ENCODE measurements at regions not wholly inside any gene's neighbourhood (a gene's known extent, or its start where the extent isn't known, plus 50 kb on each side); places are given as distances from the start of the nearest gene placed in this dataset. TPM values are rescaled to one million over a fixed set of nuclear protein-coding genes. Genes with fewer than 3 reads are reported as not detected.
"Not testable (repeated sequence)": the region's sequence is repeated elsewhere in the genome, so short reads cannot be mapped to it uniquely, and the experiment has no call there.

DNA sequence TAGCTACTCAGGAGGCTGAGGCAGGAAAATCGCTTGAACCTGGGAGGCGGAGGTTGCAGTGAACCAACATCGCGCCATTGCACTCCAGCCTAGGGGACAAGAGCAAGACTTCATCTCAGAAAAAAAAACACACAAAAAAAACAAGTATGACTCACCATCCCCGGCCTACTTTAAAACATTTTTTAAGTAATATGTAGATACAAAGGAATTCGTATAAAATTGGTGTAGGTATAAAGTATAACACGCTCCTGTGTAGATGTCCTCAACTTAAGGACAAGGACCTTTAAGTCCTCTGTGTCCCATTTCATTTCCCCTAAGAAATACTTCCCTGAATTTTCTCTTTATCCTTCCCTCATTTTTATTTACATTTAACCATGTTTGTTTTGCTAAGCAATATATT, 73.4 kb upstream of the PKN2 start:
- Histone ChIP-seq H3K4me1 (ENCODE audit: control insufficient read depth in 3 of 3, insufficient read depth in 3 of 3, low read length in 3 of 3) (no peaks in the 10 kb centered on the region), H3K9me3 (ENCODE audit: control insufficient read depth in 3 of 3, low read length in 3 of 3) (no peaks in the 10 kb centered on the region), H3K27ac (ENCODE audit: low read depth, low read length) (no peak overlapping the region), H3K27me3 (ENCODE audit: control insufficient read depth in 3 of 3, insufficient read depth in 3 of 3, low read length in 3 of 3) (no peaks in the 10 kb centered on the region), H3K9ac (ENCODE audit: low read depth in 1 of 3, low read length in 3 of 3) (no peak overlapping the region), H3K4me3 (ENCODE audit: low read length in 3 of 3) (no peak overlapping the region), H3K36me3 (ENCODE audit: control insufficient read depth in 3 of 3, insufficient read depth in 3 of 3, low read length in 3 of 3) (no peaks in the 10 kb centered on the region)

- no peaks in the 10 kb centered on the region for H3K36me3 ChIP-seq (ENCODE audit: control insufficient read depth in 3 of 3, insufficient read depth in 3 of 3, low read length in 3 of 3)
- no peak overlapping the region for H3K27ac ChIP-seq (ENCODE audit: low read depth, low read length)
- no peak overlapping the region for H3K4me3 ChIP-seq (ENCODE audit: low read length in 3 of 3)
- H3K27me3 ChIP-seq (ENCODE audit: control insufficient read depth in 3 of 3, insufficient read depth in 3 of 3, low read length in 3 of 3), result no peaks in the 10 kb centered on the region
- no peaks in the 10 kb centered on the region for H3K9me3 ChIP-seq (ENCODE audit: control insufficient read depth in 3 of 3, low read length in 3 of 3)
- no peak overlapping the region for H3K9ac ChIP-seq (ENCODE audit: low read depth in 1 of 3, low read length in 3 of 3)
- no peaks in the 10 kb centered on the region for H3K4me1 ChIP-seq (ENCODE audit: control insufficient read depth in 3 of 3, insufficient read depth in 3 of 3, low read length in 3 of 3)
Measured at GRCh38 chr1:88612292-88612691, 71.8 kb upstream of the PKN2 start.

DNA sequence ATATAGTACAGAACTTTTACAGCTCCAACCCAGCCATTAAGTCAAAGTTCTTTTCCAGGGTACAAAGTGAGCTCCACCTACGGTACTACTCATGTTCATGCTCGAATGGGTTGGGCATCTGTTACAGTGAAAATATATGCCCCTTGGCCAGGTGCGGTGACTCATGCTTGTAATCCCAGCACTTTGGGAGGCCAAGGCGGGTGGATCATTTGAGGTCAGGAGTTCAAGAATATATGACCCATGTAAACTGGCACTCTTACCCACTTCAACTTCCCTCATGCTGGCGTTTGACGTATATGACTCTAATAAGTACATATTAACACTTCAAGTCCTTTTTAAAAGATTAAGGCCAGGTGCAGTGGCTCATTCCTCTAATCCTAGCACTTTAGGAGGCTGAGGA, 71.3 kb upstream of the PKN2 start:
- no peaks in the 10 kb centered on the region for H3K36me3 ChIP-seq (ENCODE audit: control insufficient read depth in 3 of 3, insufficient read depth in 3 of 3, low read length in 3 of 3)
- no peaks in the 10 kb centered on the region for H3K9me3 ChIP-seq (ENCODE audit: control insufficient read depth in 3 of 3, low read length in 3 of 3)
- no peaks in the 10 kb centered on the region for H3K4me1 ChIP-seq (ENCODE audit: control insufficient read depth in 3 of 3, insufficient read depth in 3 of 3, low read length in 3 of 3)
- H3K27ac ChIP-seq (ENCODE audit: low read depth, low read length), result no peak overlapping the region
- no peak overlapping the region for H3K4me3 ChIP-seq (ENCODE audit: low read length in 3 of 3)
- no peaks in the 10 kb centered on the region for H3K27me3 ChIP-seq (ENCODE audit: control insufficient read depth in 3 of 3, insufficient read depth in 3 of 3, low read length in 3 of 3)
- H3K9ac ChIP-seq (ENCODE audit: low read depth in 1 of 3, low read length in 3 of 3), result no peak overlapping the region

DNA sequence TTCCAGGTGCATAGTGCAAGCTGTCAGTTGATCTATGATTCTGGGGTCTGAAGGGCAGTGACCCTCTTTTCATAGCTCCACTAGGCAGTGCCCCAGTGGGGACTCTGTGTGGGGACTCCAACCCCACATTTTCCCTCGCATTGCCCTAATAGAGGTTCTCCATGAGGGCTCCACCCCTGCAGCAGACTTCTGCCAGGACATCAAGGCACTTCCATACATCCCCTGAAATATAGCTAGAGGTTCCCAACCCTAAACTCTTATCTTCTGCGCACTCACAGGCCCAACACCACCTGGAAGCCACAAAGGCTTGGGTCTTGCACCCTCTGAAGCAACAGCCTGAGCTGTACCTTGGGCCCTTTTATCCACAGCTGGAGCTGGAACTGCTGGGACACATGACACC, 65.7 kb upstream of the PKN2 start:
- Histone ChIP-seq H3K36me3 (ENCODE audit: control insufficient read depth in 3 of 3, insufficient read depth in 3 of 3, low read length in 3 of 3) (no peaks in the 10 kb centered on the region), H3K4me3 (ENCODE audit: low read length in 3 of 3) (no peak overlapping the region), H3K27me3 (ENCODE audit: control insufficient read depth in 3 of 3, insufficient read depth in 3 of 3, low read length in 3 of 3) (no peaks in the 10 kb centered on the region), H3K9ac (ENCODE audit: low read depth in 1 of 3, low read length in 3 of 3) (no peak overlapping the region), H3K4me1 (ENCODE audit: control insufficient read depth in 3 of 3, insufficient read depth in 3 of 3, low read length in 3 of 3) (no peaks in the 10 kb centered on the region), H3K9me3 (ENCODE audit: control insufficient read depth in 3 of 3, low read length in 3 of 3) (peaks cover 0 to 5% (median 5%) of the 10 kb centered on the region in 3 donors), H3K27ac (ENCODE audit: low read depth, low read length) (no peak overlapping the region)

DNA sequence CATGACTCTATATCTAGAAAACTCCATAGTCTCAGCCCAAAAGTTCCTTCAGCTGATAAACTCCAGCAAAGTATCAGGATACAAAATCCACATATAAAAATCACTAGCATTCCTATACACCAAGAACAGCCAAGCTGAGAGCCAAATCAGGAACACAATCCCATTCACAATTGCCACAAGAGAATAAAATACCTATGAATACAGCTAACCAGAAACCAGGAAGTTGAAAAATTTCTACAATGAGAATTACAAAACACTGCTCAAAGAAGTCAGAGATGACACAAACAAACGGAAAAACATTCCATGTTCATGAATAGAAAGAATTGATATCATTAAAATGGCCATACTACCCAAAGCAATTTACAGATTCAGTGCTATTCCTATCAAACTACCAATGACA, 61.0 kb upstream of the PKN2 start:
- H3K9ac ChIP-seq (ENCODE audit: low read depth in 1 of 3, low read length in 3 of 3); H3K9me3 ChIP-seq (ENCODE audit: control insufficient read depth in 3 of 3, low read length in 3 of 3); H3K27me3 ChIP-seq (ENCODE audit: control insufficient read depth in 3 of 3, insufficient read depth in 3 of 3, low read length in 3 of 3); H3K27ac ChIP-seq (ENCODE audit: low read depth, low read length); H3K4me1 ChIP-seq (ENCODE audit: control insufficient read depth in 3 of 3, insufficient read depth in 3 of 3, low read length in 3 of 3); H3K4me3 ChIP-seq (ENCODE audit: low read length in 3 of 3); H3K36me3 ChIP-seq (ENCODE audit: control insufficient read depth in 3 of 3, insufficient read depth in 3 of 3, low read length in 3 of 3): not testable (repeated sequence)

Small RNA genes in the stretch of these regions (small RNA-seq; reads per million reads assigned to genes)
- gene AL049861.1 (not detected), gene RF02271 (not detected), gene RN7SL583P (not detected), gene RNA5SP52 (not detected)

Data from skeletal muscle tissue (tissue), 4 donors.